ENCODE measurements at regions not wholly inside any gene's neighbourhood (a gene's known extent, or its start where the extent isn't known, plus 50 kb on each side); places are given as distances from the start of the nearest gene placed in this dataset.

GRCh38 chr12:74322792-74323191 is 214.8 kb upstream of the ATXN7L3B start:
- TF ChIP-seq CTCF (IDR thresholded peaks at IDR 0.05), result no peak
- TF ChIP-seq MYC (IDR thresholded peaks at IDR 0.05; ENCODE audit: borderline replicate concordance, low read length), result no peak
- no peak for TF ChIP-seq HMGXB4 (CRISPR knock-in tag; IDR thresholded peaks at IDR 0.05; ENCODE audit: borderline replicate concordance)
- no peak for TF ChIP-seq POLR2A (IDR thresholded peaks at IDR 0.05; ENCODE audit: low read length)
- TF ChIP-seq RFX5 (IDR thresholded peaks at IDR 0.05), result no peak
- no peak for TF ChIP-seq ZC3H11A (IDR thresholded peaks at IDR 0.05)
- no peak for TF ChIP-seq USF2 (IDR thresholded peaks at IDR 0.05)
- TF ChIP-seq KDM1A (IDR thresholded peaks at IDR 0.05; ENCODE audit: low read depth), result no peak
- no peak for TF ChIP-seq RNF2 (IDR thresholded peaks at IDR 0.05; ENCODE audit: borderline replicate concordance, low read depth)
- TF ChIP-seq FOSB (CRISPR knock-in tag; IDR thresholded peaks at IDR 0.05), result no peak

Measured in A549 (cell line).